ENCODE measurements at regions not wholly inside any gene's neighbourhood (a gene's known extent, or its start where the extent isn't known, plus 50 kb on each side); places are given as distances from the start of the nearest gene placed in this dataset.

- H3K4me3 ChIP-seq (ENCODE audit: insufficient read depth, low read depth, low read length): no peak overlapping the region
- in situ Hi-C loops (cut with MboI; ENCODE audit: low sequenced_read_pairs): no loop called here
- no peaks in the 10 kb centered on the region for H4K20me1 ChIP-seq (ENCODE audit: insufficient read depth, low read length)
- no peak overlapping the region for H3K18ac ChIP-seq (ENCODE audit: low read depth, low read length)
- no peak overlapping the region for H4K5ac ChIP-seq (ENCODE audit: low read depth, low read length)
- H3K79me1 ChIP-seq (ENCODE audit: low read depth in 1 of 2, low read length in 2 of 2): no peaks in the 10 kb centered on the region
- H2BK5ac ChIP-seq (ENCODE audit: low read depth, low read length, poor library complexity, severe bottlenecking): no peak overlapping the region
- dilution Hi-C loops (cut with HindIII; ENCODE audit: low sequenced_read_pairs, unreplicated experiment): no loop called here
- no peak overlapping the region for H4K91ac ChIP-seq (ENCODE audit: insufficient read depth, low read depth, low read length)
- ChIA-PET CTCF (no interaction called here), POLR2A (ENCODE audit: unreplicated experiment) (no interaction called here)
- no peak overlapping the region for H3K23ac ChIP-seq (ENCODE audit: low read depth, low read length)
- H2BK120ac ChIP-seq (ENCODE audit: low read depth, low read length): no peak overlapping the region
- H2AFZ ChIP-seq (replicated peaks; ENCODE audit: low read length, poor library complexity): no peak overlapping the region
- H2AK5ac ChIP-seq (ENCODE audit: low read depth, low read length): no peak overlapping the region
- DNase-seq (no peak), ATAC-seq (ENCODE audit: low read depth) (no peak)
- no peak overlapping the region for H3K27ac ChIP-seq (ENCODE audit: insufficient read depth, low read length)
- H3K4me2 ChIP-seq (ENCODE audit: low read depth, low read length): no peak overlapping the region
- H2BK20ac ChIP-seq (ENCODE audit: low read depth, low read length): no peak overlapping the region
- no peak overlapping the region for H3K9ac ChIP-seq (ENCODE audit: low read depth, low read length)
- BruUV-seq (replicated peaks): no TSS peak
- H3K56ac ChIP-seq (ENCODE audit: extremely low read depth, insufficient read depth, low read length): no peak overlapping the region
- no peak overlapping the region for H4K8ac ChIP-seq (ENCODE audit: low read depth in 2 of 2, low read length in 2 of 2)
- TF ChIP-seq NFE2L2 (IDR thresholded peaks at IDR 0.05; ENCODE audit: low read depth, low read length): no peak
- TF ChIP-seq, protein P1, sequence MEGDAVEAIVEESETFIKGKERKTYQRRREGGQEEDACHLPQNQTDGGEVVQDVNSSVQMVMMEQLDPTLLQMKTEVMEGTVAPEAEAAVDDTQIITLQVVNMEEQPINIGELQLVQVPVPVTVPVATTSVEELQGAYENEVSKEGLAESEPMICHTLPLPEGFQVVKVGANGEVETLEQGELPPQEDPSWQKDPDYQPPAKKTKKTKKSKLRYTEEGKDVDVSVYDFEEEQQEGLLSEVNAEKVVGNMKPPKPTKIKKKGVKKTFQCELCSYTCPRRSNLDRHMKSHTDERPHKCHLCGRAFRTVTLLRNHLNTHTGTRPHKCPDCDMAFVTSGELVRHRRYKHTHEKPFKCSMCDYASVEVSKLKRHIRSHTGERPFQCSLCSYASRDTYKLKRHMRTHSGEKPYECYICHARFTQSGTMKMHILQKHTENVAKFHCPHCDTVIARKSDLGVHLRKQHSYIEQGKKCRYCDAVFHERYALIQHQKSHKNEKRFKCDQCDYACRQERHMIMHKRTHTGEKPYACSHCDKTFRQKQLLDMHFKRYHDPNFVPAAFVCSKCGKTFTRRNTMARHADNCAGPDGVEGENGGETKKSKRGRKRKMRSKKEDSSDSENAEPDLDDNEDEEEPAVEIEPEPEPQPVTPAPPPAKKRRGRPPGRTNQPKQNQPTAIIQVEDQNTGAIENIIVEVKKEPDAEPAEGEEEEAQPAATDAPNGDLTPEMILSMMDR (conservative IDR thresholded peaks at IDR 0.05; ENCODE audit: low read depth, low read length): no peak
- TF ChIP-seq, protein P2, sequence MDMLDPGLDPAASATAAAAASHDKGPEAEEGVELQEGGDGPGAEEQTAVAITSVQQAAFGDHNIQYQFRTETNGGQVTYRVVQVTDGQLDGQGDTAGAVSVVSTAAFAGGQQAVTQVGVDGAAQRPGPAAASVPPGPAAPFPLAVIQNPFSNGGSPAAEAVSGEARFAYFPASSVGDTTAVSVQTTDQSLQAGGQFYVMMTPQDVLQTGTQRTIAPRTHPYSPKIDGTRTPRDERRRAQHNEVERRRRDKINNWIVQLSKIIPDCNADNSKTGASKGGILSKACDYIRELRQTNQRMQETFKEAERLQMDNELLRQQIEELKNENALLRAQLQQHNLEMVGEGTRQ (IDR thresholded peaks at IDR 0.05; ENCODE audit: low read depth, low read length): no peak
- no peak for TF ChIP-seq RAD21 (IDR thresholded peaks at IDR 0.05; ENCODE audit: low read length)
- no peak for TF ChIP-seq CHD1 (IDR thresholded peaks at IDR 0.05; ENCODE audit: low read depth, low read length)
- TF ChIP-seq CEBPB (IDR thresholded peaks at IDR 0.05; ENCODE audit: low read depth, low read length): no peak
- TF ChIP-seq MAFK (IDR thresholded peaks at IDR 0.05; ENCODE audit: low read depth, low read length): no peak
- TF ChIP-seq SMC3 (IDR thresholded peaks at IDR 0.05; ENCODE audit: low read depth, low read length): no peak
- no peak for TF ChIP-seq POLR2A (IDR thresholded peaks at IDR 0.05; ENCODE audit: low read depth, low read length)
- no peak for TF ChIP-seq MXI1 (IDR thresholded peaks at IDR 0.05; ENCODE audit: borderline replicate concordance, low read depth, low read length)
- TF ChIP-seq BHLHE40 (IDR thresholded peaks at IDR 0.05; ENCODE audit: low read depth, low read length): no peak
- intact Hi-C loops (cut with micrococcal nuclease): no loop called here
- H3K9me3 ChIP-seq (ENCODE audit: control insufficient read depth, insufficient read depth, low read length): no peaks in the 10 kb centered on the region
- no peak overlapping the region for H3K4ac ChIP-seq (ENCODE audit: low read depth, low read length)
- H3K14ac ChIP-seq (replicated peaks; ENCODE audit: low read depth, low read length): no peak overlapping the region
- H2AK9ac ChIP-seq (replicated peaks; ENCODE audit: low read depth, low read length, poor library complexity): no peak overlapping the region
- H3K27me3 ChIP-seq (ENCODE audit: control insufficient read depth, insufficient read depth, low read length): no peaks in the 10 kb centered on the region
- H3K4me1 ChIP-seq (ENCODE audit: control insufficient read depth, insufficient read depth, low read length): no peaks in the 10 kb centered on the region
- H3K9me1 ChIP-seq (ENCODE audit: insufficient read depth, low read length): no peaks in the 10 kb centered on the region
- no peak overlapping the region for H2BK15ac ChIP-seq (ENCODE audit: low read depth, low read length)
- 0% methylated on average over 1 of the region's 3 CpGs; no CpG with 5 or more reads in 1 of the 2 experiments for WGBS, 2 experiments (ENCODE audit: extremely low coverage in 2 of 2, insufficient read length in 1 of 2)
- no peaks in the 10 kb centered on the region for H3K36me3 ChIP-seq (ENCODE audit: control insufficient read depth, insufficient read depth, low read length)
Observed at GRCh38 chr11:81388326-81388725, 1345.3 kb downstream of the FAM181B start.
